ENCODE measurements at regions not wholly inside any gene's neighbourhood (a gene's known extent, or its start where the extent isn't known, plus 50 kb on each side); places are given as distances from the start of the nearest gene placed in this dataset.

DNA sequence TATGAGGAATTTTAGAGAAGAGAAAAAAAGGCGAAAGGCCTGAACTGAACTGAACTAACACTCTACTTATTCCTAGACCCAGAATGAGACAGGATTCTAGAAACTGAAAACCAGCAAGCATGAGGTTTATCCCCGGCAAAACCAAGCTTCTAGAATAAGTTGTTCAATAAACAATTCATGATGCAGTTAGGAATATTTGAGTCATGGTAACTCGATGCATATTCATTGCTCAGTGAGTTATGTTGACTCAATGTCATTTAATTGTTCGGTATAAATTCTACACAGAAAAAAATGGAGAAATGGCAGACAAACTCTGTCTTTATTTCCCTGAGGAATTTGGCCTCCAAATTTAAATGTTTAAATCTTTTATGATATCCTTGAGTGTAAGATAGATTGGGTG, 321.5 kb downstream of the SATB2 start:
- DNase-seq (ENCODE audit: low read depth in 3 of 3, low spot score in 2 of 3): no peak

DNA sequence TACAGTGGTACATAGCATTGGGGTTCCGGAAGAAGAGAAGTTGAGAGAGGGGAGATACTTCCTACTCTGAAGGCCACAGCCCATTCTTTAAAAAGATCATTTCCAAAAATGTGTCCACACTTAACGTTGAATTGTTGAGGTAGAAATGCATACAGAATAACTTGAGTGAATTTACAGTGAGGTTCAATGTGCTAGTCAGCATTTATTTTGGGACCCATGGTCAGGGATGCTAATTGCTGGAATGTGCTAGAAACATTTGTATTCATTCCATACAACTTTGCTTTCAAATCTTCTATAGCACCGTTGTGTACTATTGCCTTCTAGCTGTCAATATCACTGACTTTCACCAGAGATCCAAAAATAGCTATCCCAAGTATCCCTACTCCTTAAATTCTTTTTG, 325.9 kb downstream of the SATB2 start:
- no peak for DNase-seq (ENCODE audit: low read depth in 3 of 3, low spot score in 2 of 3)

DNA sequence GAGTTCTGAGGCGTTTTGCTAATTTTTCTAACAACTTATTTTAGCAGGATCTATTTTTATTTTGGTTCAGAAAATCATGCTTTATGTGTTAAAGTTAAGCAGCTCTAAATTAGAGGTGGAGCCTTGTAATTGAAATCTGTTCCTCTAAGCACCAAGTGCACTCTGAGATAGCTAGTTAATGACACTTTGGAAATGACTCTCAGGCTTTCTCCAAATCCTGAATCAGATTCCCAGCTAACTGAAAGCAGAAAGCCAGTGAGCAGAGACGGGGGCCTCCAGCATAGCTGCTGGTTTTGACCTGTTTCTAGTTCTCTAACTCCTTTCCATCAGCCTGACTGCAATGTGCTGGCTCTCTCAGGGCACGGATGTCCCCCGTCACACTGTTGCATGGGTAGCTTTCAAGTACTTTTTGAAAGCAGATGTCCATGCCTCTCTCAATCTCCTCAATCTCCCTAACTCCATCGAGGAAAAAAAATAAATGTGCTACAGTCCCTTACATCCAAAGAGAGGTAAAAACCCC, 326.5 kb downstream of the SATB2 start:
- DNase-seq (ENCODE audit: low read depth in 3 of 3, low spot score in 2 of 3): no peak

DNA sequence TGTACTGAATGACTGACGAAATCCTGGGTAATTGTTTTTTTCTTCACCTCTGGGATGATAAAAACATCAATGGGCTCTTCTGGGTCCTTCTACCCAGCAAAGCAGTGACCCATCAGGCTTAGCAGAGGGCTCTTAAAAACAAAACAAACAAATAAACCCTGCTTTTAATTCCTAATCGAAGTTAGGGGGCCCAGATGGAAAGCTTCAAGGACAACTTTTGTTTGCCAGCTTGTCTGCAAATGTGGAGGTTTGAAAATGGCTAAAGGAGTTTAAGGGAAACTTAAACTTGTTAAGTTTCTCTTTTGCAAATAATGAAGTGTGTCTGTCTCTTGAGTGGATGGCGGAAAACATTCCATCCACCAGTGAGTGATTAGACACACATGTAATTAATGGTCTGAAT, 327.2 kb downstream of the SATB2 start:
- DNase-seq (ENCODE audit: low read depth in 3 of 3, low spot score in 2 of 3): no peak

DNA sequence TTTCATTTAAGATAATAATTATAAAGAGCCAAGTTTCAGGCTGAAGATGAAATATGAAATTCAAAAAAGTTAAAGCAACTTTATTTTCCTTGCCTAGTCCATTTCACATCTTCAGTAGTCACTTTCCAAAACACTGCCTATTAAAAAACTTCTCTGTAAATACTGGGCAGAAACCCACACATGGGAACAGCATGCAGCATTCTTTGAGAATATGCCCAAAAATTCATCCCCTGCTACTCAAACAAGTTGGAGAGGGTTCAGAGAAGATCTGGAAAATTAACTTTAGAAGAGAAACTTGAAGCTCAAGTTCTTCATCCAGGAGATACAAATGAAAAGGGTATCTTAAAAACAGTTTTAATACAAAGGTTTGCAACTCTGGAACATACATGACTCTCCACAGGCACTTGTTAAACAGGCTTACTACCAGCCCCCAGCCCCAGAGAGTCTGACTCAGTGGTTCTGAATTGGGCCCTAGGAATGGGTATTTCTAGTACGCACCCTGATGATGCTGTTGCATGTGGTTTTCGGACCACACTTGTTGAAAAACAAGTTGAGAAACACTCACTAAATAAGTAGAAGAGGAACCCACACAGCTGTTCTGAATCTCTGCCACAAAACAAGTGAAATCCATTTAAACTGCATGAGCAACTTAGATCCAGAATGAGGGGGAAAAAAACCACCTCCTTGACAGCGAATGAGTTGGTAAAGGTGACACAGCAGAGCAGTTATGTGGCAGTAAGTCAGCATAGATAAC, 329.1 kb downstream of the SATB2 start:
- no peak for DNase-seq (ENCODE audit: low read depth in 3 of 3, low spot score in 2 of 3)

DNA sequence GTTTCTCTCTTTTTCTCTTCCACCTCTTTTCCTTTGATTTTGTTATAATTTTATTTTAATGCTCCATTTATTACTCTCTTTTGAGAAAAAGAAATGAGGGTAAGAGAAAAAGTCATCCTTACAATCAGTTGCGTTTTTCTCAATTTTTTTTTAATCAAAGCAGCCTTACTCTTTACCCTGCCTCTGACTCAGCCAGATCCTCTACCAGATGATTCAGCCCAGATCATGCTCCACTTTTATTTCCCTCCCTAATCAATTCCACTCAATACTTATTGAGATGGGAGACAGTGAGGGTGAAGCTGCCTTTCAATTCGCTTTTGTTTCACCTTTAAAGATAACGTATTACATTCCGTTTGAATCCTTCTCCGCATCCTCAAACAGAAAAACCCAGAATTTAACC, 337.9 kb downstream of the SATB2 start:
- no peak for DNase-seq (ENCODE audit: low read depth in 3 of 3, low spot score in 2 of 3)

DNA sequence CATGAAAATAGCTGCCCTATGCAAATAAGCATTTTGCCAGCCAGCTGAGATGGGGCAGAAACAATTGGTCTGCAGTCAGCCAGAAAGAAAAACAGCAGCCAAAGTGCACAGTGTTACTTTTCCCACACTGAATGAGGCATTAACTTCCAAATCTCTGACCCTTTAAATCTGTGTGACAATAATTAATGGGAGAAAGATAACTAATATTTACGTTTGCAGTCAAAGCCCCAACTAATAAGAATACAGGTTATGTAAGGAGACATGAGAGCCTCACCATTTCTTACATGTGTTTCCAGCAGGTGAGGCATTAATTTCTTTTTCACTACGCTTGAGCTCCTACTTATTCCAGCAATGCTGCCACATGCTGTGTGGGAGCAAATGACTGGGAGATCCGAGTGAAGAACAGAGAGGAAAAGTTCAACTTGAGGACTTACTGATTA, 339.0 kb downstream of the SATB2 start:
- peak in 2 of 3 donors; percentile 16 to 29 for DNase-seq (ENCODE audit: low read depth in 3 of 3, low spot score in 2 of 3)

DNA sequence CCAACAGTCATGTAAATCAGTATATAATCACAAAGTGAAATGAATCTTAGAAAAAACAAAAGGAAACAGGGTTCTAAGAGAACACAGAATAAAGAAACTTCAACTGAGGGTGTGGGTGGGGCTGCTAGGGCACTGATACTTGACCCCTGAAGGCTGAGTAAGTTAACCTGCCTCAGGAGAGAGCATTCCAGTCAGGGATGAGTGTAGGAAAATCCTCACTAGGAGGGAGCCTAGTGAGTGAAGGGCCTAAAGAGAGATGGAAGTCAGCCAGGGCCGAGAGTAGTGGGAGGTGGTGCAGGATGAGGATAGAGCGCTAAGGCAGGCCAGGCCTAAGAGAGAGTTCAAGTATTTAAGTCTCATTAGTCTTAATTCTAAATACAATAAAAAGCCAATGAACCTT, 342.6 kb downstream of the SATB2 start:
- DNase-seq (ENCODE audit: low read depth in 3 of 3, low spot score in 2 of 3): no peak

DNA sequence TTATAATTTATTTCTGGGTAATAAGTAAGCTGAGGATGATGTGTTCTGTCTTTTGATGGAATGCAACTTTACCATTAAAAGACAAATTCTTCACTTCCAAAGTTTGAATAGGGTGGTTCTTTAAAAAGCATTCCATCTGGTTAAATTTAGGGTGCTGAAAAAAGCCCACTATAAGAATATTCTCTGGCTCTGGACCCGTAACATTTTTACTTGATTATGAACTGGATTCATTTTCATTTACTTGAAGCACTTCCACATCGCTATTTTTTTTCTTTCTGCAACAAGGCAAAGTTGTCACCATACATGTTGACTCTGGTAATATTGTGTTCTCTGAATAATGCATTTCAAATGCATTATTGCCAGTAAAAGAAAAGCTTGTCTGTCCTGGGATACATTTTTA, 344.6 kb downstream of the SATB2 start:
- no peak for DNase-seq (ENCODE audit: low read depth in 3 of 3, low spot score in 2 of 3)

DNA sequence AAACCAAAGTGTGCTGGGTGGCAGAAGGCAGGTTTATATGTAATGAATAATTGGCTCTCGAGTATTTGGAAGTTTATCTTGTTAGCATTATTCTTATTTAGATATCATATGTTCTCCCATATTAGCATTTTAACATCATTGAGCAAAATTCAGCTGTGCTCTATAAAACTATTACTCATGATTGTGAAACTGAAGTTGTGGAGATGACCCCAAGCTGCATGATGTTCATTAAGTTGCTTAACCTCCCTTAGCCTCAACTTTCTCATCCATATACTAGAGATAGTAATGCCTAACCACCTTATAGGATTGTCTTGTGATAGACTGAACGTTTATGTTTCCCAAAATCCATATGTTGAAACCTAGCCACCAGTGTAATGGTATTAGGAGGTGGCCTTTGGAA, 346.3 kb downstream of the SATB2 start:
- no peak for DNase-seq (ENCODE audit: low read depth in 3 of 3, low spot score in 2 of 3)

DNA sequence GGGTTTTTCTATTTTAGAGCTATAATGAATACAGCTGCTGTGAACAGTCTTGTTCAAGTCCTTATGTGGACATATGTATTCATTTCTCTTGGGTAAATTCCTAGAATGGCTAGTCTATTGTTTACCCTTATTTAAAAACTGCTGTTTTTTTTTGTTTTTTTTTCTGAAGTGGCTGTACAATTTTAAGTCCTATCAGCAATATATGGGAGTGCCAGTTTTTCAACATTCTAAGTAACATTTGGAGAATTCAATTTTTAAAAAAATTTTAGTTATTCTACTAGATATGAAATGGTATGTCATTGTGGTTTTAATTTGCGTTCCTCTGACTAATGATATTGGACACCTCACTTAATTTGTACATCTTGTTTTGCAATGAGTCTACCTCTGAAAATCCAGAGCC, 349.7 kb downstream of the SATB2 start:
- no peak for DNase-seq (ENCODE audit: low read depth in 3 of 3, low spot score in 2 of 3)

DNA sequence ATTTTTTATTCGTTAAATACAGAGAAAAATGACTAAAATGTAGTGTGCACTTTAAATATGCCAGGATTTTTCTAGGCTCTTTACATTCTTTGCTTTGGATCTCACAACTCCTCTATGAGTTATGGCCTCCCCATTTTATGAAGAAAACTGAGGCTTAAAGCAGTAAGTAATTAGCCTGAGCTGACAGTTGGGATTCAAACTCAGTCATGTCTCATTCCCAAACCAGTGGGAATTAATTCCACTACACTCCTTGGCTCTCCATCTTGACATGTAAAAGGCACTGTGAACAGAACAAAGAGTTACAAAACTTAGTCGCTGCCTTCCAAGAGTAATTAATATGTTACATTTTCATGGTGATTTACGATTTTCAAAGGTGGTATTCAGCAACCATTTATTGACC, 351.9 kb downstream of the SATB2 start:
- no peak for DNase-seq (ENCODE audit: low read depth in 3 of 3, low spot score in 2 of 3)

DNA sequence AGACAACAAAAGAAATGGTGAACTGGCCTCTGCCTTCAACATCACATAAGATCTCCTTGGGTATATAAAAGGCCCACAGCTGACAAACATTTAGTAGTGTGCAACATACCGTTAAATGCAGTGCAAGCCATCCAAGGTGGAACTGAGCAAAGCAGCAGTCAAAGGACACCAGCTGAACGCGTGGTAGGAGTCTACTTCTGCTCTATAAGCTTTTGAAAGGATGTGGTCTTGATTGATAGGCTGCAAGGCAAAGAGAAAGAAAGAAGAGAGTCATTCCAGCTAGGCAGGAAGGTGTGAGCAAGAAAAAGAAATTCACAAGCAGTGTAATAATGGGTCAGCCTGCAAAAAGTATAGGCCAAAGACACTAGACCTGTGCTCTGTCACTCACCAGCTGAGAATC, 356.3 kb downstream of the SATB2 start:
- DNase-seq (ENCODE audit: low read depth in 3 of 3, low spot score in 2 of 3): no peak

DNA sequence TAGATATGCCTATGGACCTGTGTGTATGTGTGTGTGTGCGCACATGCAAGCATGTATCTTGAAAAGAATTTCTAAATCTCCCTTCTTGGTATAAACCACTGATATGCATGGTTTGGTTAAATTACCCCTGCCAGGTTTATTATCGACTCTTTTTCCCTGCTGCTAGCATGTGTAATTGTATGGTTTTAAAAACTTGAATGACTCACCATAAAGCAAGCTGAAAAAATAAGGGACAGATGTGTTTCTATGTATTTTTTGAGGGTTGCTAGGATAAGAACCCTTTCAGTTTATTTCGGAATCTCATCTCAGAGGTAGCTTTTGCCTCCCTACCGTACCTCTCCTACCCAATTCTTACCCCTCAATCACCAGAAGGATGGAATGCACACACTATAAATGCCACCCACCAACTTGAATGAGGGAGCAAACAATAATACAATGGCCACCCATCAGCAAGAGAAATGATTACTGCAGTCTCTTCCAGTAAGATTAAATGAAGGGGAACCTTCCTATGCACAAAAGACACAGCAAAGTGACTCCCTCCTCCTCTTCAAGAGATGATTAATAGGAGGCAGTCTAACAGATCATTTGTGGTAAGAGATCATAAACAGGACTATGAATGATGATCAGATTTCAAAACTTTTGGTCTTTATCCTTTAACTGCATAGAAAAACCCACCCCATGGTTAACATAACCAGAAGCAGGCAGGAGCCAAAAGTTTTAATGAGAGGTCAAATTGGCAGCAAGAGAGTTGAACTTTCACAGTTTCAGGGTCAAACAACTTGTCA, 357.2 kb downstream of the SATB2 start:
- DNase-seq (ENCODE audit: low read depth in 3 of 3, low spot score in 2 of 3): peak in 1 of 3 donors; percentile 2

DNA sequence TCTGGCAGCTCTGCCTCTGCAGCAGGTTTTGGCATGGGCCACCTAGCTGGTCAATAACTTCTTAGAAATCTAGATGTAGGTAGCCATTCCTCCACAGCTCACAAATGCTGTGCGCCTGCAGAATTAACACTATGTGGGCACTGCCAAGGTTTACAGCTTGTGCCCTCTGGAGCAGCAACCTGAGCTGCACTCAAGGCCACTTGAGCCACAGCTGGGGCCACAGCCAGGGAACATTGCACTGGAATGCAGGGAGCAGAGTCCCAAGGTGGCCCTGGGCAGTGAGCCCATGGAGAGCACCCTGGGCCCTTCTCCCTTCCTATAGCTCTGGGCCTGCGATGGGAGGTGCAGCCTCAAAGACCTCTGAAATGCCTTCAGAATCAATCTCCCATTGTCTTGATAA, 365.3 kb downstream of the SATB2 start:
- no peak for DNase-seq (ENCODE audit: low read depth in 3 of 3, low spot score in 2 of 3)

DNA sequence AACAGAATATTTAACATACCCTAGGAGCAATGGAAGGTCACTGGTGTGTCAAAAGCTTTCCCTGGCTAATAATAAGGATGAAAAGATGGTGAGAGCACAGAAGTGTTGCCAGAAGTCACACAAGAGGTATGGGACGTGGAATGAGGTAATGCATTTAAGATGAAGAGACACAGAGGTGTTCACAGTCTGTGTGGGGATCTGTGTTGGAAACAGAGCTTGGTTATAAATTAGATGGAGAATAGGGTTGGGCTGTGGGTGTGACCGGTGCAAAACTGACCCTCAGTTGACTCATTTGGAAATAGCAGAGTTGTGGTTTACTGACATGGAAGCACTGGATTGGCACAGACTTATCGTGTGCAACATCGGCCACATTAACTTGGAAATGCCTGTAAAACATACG, 372.5 kb downstream of the SATB2 start:
- DNase-seq (ENCODE audit: low read depth in 3 of 3, low spot score in 2 of 3): no peak

DNA sequence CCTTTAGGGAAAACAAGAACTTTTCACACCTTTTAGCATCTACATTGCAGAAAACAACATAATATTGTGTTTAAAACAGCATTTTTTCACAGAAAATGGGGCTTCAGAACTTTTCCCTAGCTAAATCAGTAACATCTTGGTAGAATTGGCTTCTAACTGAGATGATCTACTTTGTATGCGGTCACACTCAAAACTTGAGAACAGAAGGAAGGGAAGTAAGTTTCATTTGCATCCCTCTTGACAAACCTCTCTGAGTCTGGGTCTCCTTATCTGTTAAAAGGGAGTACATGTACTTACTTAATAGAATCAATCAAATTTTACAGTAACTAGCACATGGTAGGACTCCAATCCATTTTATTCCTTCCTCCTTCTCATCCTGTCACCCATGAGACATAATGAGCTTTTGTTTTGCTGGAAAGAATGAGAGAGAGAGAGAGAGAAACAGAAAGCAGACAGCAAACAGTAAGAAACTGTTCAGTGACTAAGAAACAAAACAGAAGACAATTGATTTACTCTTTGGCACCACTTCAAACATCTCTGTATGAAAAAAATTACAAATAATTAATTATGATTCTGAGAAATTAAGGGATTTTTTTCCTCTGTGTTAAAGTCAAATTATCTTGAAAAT, 387.3 kb downstream of the SATB2 start:
- DNase-seq (ENCODE audit: low read depth in 3 of 3, low spot score in 2 of 3): no peak

DNA sequence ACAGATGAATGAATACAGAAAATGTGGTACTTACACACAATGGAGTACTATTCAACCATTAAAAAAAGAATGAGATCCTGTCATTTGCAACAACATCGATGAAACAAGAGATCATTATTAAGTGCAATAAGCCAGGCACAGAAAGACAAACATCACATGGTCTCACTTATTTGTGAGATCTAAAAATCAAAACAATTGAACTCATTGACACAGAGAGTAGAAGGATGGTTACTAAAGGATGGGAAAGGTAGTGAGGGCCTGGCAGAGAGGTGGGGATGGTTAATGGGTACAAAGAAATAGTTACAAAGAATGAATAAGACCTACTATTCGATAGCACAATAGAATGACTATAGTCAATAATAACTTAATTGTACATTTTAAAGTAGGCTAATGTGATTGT, 393.5 kb downstream of the SATB2 start:
- no peak for DNase-seq (ENCODE audit: low read depth in 3 of 3, low spot score in 2 of 3)

DNA sequence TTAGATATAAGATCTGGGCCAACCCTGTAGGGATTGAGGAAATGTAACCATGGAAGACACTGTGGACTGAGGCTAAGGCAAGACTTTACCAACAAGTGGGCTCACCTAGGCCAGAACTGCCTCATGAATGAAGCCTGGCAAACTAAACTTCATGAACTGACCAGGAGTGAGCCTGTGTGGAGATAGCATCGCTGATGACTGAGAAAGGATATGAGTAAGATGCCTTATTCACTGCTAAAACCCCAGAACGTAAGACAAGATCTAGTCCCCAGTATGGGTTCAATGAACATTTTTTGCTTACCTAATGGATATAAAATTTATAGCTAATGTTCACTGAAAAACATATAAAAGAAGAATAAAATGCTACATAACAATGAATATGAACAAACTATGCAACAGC, 399.8 kb downstream of the SATB2 start:
- DNase-seq (ENCODE audit: low read depth in 3 of 3, low spot score in 2 of 3): no peak

DNA sequence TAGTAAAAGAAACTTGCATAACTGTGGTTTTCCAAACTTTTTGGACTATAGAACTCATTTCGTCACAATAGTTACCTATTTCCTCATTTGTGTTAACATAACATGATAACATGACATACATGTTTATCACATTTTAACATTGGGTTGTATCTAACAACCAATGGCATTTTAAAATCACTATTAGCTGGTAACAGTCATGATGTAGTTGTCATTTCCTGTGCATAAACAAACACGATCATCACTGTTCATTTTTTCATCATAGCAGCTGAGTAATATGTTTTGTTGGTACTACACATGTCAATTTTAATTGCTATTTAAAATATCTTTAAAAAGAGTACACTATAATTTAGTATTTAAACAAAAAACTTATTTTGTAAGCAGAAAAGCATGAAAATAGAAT, 402.4 kb downstream of the SATB2 start:
- DNase-seq (ENCODE audit: low read depth in 3 of 3, low spot score in 2 of 3): no peak

DNA sequence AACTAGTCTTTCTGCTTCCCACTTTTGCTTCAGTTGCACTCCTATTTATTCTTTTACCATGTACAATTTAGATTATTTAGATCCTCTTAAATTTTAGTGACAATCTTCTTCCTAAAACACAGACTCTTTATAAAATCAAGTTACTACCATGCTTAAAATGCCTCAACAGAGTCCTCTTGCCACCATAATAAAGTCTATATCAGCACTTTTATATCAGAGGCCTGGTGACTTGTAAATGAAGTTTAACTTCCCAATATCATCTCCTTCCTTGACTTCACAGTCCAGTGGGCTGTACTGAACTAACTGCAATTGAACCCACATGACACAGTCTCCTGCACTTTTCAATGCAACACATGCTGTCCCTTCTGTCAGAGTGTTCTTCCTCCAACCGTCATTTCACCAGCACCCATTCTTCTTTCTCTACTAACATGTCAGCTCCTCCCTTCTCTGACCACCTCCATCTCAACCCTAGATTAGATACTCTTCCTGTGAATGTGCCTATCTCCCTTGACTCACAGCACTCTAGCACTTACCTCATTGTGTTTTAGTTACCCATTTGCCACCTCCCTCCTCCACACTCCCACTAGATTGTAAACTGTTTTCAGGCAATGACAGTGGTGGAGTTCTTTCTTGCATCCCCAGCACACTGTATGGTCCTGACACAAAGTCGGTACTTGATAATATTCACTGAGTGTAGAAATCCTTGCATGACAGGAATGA, 414.9 kb downstream of the SATB2 start:
- DNase-seq (ENCODE audit: low read depth in 3 of 3, low spot score in 2 of 3): no peak

Data from right renal cortex interstitium (tissue), 3 donors.